Neural cell (in vitro differentiated cells): ENCODE measurements at regions not wholly inside any gene's neighbourhood (a gene's known extent, or its start where the extent isn't known, plus 50 kb on each side); places are given as distances from the start of the nearest gene placed in this dataset.

Experiments
- H2AFZ ChIP-seq: fragments of 200-600, 300-800 bp; sonication (generic), shearing (Covaris generic); 2 replicates; pipeline ENCODE4 v1.6.0; 2014; ENCODE audit warnings: low read depth, mild to moderate bottlenecking, antibody characterized with exemption, low read length, moderate library complexity
- H3F3A ChIP-seq: fragments of 200-600 bp; shearing (Covaris generic); 2 replicates; pipeline ENCODE4 v1.6.1; 2016; ENCODE audit warnings: mild to moderate bottlenecking, moderate library complexity, mixed read lengths, antibody characterized with exemption, low read length; ENCODE audit not compliant: insufficient read depth, poor library complexity, severe bottlenecking
- H3K27ac ChIP-seq: fragments of 200-600, 300-800 bp; sonication (generic), shearing (Covaris generic); 2 replicates; pipeline ENCODE4 v1.5.1; 2014; ENCODE audit warnings: mild to moderate bottlenecking, low read length, moderate library complexity
- H3K27me3 ChIP-seq: fragments of 300-800, 200-600 bp; sonication (generic), shearing (Covaris generic); 2 replicates; pipeline ENCODE4 v1.6.0; 2014; ENCODE audit warnings: mild to moderate bottlenecking, low read depth, low read length, moderate library complexity; ENCODE audit not compliant: insufficient read depth
- H3K36me3 ChIP-seq: fragments of 300-800, 200-600 bp; sonication (generic), shearing (Covaris generic); 2 replicates; pipeline ENCODE4 v1.5.1; 2014; ENCODE audit warnings: mild to moderate bottlenecking, antibody characterized with exemption, low read length, moderate library complexity; ENCODE audit not compliant: insufficient read depth
- H3K4me2 ChIP-seq: fragments of 300-800, 200-600 bp; sonication (generic), shearing (Covaris generic); 2 replicates; pipeline ENCODE4 v1.6.0; 2014; ENCODE audit warnings: mild to moderate bottlenecking, low read length
- H3K4me3 ChIP-seq: fragments of 300-800, 200-600 bp; sonication (generic), shearing (Covaris generic); 2 replicates; pipeline ENCODE4 v1.5.1; 2014; ENCODE audit warnings: mild to moderate bottlenecking, low read length, moderate library complexity
- H3K79me2 ChIP-seq: fragments of 200-600 bp; shearing (Covaris generic); replicated peaks from 2 replicates; pipeline ENCODE4 v1.6.0; 2014; ENCODE audit warnings: mild to moderate bottlenecking, low read length, moderate library complexity; ENCODE audit not compliant: insufficient read depth
- H3K9ac ChIP-seq: fragments of 300-800, 200-600 bp; sonication (generic), shearing (Covaris generic); 2 replicates; pipeline ENCODE4 v1.6.1; 2016; ENCODE audit warnings: mild to moderate bottlenecking, low read length, mixed read lengths
- H3K9me2 ChIP-seq: fragments of 200-600 bp; shearing (Covaris generic); 2 replicates; pipeline ENCODE4 v1.6.1; 2016; ENCODE audit warnings: mild to moderate bottlenecking, low read length, mixed read lengths; ENCODE audit not compliant: insufficient read depth
- H3K9me3 ChIP-seq: fragments of 200-600, 300-800 bp; sonication (generic), shearing (Covaris generic); 2 replicates; pipeline ENCODE4 v1.6.1; 2016; ENCODE audit warnings: mild to moderate bottlenecking, mixed run types, low read length, moderate library complexity, mixed read lengths
- H4K20me1 ChIP-seq: fragments of 200-600 bp; shearing (Covaris generic); 2 replicates; pipeline ENCODE4 v1.6.1; 2016; ENCODE audit warnings: mild to moderate bottlenecking, mixed run types; ENCODE audit not compliant: insufficient read depth
- EP300 ChIP-seq: fragments of 450-650 bp; conservative IDR thresholded peaks from 2 replicates; pipeline ENCODE4 v1.6.1; 2014; ENCODE audit warnings: antibody characterized with exemption, mild to moderate bottlenecking, moderate library complexity; ENCODE audit not compliant: poor library complexity, severe bottlenecking
- EZH2 ChIP-seq: fragments of 200-600, 300-800 bp; shearing (Covaris generic), sonication (generic); IDR thresholded peaks from 2 replicates; pipeline ENCODE4 v1.6.1; 2014; ENCODE audit warnings: antibody characterized with exemption, low read length, borderline replicate concordance, mild to moderate bottlenecking; ENCODE audit not compliant: insufficient read depth, poor library complexity, severe bottlenecking
- MXI1 ChIP-seq: fragments of 450-650 bp; conservative IDR thresholded peaks from 2 replicates; pipeline ENCODE4 v1.6.1; 2014; ENCODE audit warnings: antibody characterized with exemption, mild to moderate bottlenecking; ENCODE audit not compliant: poor library complexity, severe bottlenecking
- POLR2AphosphoS5 ChIP-seq: IDR thresholded peaks from 2 replicates; pipeline ENCODE4 v1.6.1; 2012
- RAD21 ChIP-seq: fragments of 450-650 bp; conservative IDR thresholded peaks from 2 replicates; pipeline ENCODE4 v1.6.1; 2014; ENCODE audit warnings: antibody characterized with exemption, mild to moderate bottlenecking, moderate library complexity
- SMC3 ChIP-seq: fragments of 450-650 bp; conservative IDR thresholded peaks from 2 replicates; pipeline ENCODE4 v1.6.1; 2014; ENCODE audit warnings: antibody characterized with exemption, mild to moderate bottlenecking, moderate library complexity; ENCODE audit not compliant: poor library complexity
- TAF1 ChIP-seq: IDR thresholded peaks from 2 replicates; pipeline ENCODE4 v1.6.1; 2012; ENCODE audit warnings: low read depth
- TF ChIP-seq, protein P1 (sequence below): fragments of 450-650 bp; IDR thresholded peaks from 2 replicates; pipeline ENCODE4 v1.5.1; 2014; ENCODE audit warnings: antibody characterized with exemption, mild to moderate bottlenecking, moderate library complexity; ENCODE audit not compliant: poor library complexity, severe bottlenecking
- TF ChIP-seq, protein P2 (sequence below): IDR thresholded peaks from 2 replicates; pipeline ENCODE4 v1.6.1; 2012; ENCODE audit warnings: borderline replicate concordance

DNA sequence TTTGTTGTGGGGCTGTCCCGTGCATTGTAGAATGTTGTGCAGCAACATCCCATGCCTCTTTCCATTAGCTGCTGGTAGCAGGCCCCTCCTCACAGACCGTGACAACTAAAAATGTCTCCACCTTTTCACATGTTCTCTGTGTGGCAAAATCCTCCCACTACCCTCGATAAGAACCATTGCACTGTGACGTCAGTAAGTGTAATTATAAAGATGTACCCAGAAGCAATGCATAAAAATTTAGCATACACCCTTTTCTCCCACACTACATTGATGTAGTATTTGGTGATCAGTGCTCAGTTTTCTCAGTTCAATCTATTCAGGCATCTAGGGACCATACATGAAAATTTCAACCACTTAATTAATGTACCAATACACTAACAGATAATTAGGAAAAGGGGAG lies 389.9 kb downstream of the DOK5 start:
- Histone ChIP-seq H4K20me1 (no peaks in the 10 kb centered on the region), H3K9me3 (no peaks in the 10 kb centered on the region), H3K27ac (no peak overlapping the region), H3K9me2 (no peaks in the 10 kb centered on the region), H3K4me3 (no peak overlapping the region), H2AFZ (no peak overlapping the region), H3K36me3 (no peaks in the 10 kb centered on the region), H3K27me3 (no peaks in the 10 kb centered on the region), H3K9ac (no peak overlapping the region), H3F3A (no peaks in the 10 kb centered on the region), H3K79me2 (no peaks in the 10 kb centered on the region), H3K4me2 (no peak overlapping the region)
- no peak for TF ChIP-seq SMC3
- no peak for TF ChIP-seq RAD21
- TF ChIP-seq, protein P1, sequence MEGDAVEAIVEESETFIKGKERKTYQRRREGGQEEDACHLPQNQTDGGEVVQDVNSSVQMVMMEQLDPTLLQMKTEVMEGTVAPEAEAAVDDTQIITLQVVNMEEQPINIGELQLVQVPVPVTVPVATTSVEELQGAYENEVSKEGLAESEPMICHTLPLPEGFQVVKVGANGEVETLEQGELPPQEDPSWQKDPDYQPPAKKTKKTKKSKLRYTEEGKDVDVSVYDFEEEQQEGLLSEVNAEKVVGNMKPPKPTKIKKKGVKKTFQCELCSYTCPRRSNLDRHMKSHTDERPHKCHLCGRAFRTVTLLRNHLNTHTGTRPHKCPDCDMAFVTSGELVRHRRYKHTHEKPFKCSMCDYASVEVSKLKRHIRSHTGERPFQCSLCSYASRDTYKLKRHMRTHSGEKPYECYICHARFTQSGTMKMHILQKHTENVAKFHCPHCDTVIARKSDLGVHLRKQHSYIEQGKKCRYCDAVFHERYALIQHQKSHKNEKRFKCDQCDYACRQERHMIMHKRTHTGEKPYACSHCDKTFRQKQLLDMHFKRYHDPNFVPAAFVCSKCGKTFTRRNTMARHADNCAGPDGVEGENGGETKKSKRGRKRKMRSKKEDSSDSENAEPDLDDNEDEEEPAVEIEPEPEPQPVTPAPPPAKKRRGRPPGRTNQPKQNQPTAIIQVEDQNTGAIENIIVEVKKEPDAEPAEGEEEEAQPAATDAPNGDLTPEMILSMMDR, result no peak
- TF ChIP-seq MXI1, result no peak
- no peak for TF ChIP-seq EZH2
- TF ChIP-seq POLR2AphosphoS5, result no peak
- TF ChIP-seq EP300, result no peak
- TF ChIP-seq, protein P2, sequence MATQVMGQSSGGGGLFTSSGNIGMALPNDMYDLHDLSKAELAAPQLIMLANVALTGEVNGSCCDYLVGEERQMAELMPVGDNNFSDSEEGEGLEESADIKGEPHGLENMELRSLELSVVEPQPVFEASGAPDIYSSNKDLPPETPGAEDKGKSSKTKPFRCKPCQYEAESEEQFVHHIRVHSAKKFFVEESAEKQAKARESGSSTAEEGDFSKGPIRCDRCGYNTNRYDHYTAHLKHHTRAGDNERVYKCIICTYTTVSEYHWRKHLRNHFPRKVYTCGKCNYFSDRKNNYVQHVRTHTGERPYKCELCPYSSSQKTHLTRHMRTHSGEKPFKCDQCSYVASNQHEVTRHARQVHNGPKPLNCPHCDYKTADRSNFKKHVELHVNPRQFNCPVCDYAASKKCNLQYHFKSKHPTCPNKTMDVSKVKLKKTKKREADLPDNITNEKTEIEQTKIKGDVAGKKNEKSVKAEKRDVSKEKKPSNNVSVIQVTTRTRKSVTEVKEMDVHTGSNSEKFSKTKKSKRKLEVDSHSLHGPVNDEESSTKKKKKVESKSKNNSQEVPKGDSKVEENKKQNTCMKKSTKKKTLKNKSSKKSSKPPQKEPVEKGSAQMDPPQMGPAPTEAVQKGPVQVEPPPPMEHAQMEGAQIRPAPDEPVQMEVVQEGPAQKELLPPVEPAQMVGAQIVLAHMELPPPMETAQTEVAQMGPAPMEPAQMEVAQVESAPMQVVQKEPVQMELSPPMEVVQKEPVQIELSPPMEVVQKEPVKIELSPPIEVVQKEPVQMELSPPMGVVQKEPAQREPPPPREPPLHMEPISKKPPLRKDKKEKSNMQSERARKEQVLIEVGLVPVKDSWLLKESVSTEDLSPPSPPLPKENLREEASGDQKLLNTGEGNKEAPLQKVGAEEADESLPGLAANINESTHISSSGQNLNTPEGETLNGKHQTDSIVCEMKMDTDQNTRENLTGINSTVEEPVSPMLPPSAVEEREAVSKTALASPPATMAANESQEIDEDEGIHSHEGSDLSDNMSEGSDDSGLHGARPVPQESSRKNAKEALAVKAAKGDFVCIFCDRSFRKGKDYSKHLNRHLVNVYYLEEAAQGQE, result no peak
- TF ChIP-seq TAF1, result no peak

- Histone ChIP-seq H3K9me3 (no peaks in the 10 kb centered on the region), H3K27ac (no peak overlapping the region), H3K9me2 (no peaks in the 10 kb centered on the region), H3K9ac (no peak overlapping the region), H4K20me1 (no peaks in the 10 kb centered on the region), H3K79me2 (no peaks in the 10 kb centered on the region), H3K27me3 (no peaks in the 10 kb centered on the region), H3K36me3 (no peaks in the 10 kb centered on the region), H3F3A (no peaks in the 10 kb centered on the region), H2AFZ (no peak overlapping the region), H3K4me2 (no peak overlapping the region), H3K4me3 (no peak overlapping the region)
- no peak for TF ChIP-seq MXI1
- TF ChIP-seq TAF1, result no peak
- TF ChIP-seq, protein P2, result no peak
- TF ChIP-seq EP300, result no peak
- TF ChIP-seq, protein P1, result no peak
- TF ChIP-seq RAD21, result no peak
- TF ChIP-seq EZH2, result no peak
- TF ChIP-seq SMC3, result no peak
- no peak for TF ChIP-seq POLR2AphosphoS5
Observed at GRCh38 chr20:54860716-54861115, 385.3 kb downstream of the DOK5 start.
